Nephron progenitor cell (in vitro differentiated cells): ENCODE measurements at regions not wholly inside any gene's neighbourhood (a gene's known extent, or its start where the extent isn't known, plus 50 kb on each side); places are given as distances from the start of the nearest gene placed in this dataset.

Experiments used
- DNase-seq: peaks from one replicate; pipeline ENCODE4 v3.0.0; 2021
- H3K27ac Mint-ChIP-seq: 2 replicates; pipeline ENCODE4 v1.8.0; 2021; ENCODE audit warnings: mild to moderate bottlenecking, moderate library complexity, mixed read lengths
- H3K27me3 Mint-ChIP-seq: 2 replicates; pipeline ENCODE4 v1.8.0; 2021; ENCODE audit warnings: mild to moderate bottlenecking, low read depth, mixed read lengths; ENCODE audit not compliant: poor library complexity
- H3K36me3 Mint-ChIP-seq: 2 replicates; pipeline ENCODE4 v1.8.0; 2021; ENCODE audit warnings: low read depth, mixed read lengths
- H3K4me1 Mint-ChIP-seq: 2 replicates; pipeline ENCODE4 v1.8.0; 2021; ENCODE audit warnings: mixed read lengths
- H3K4me3 Mint-ChIP-seq: 2 replicates; pipeline ENCODE4 v1.8.0; 2021; ENCODE audit warnings: mild to moderate bottlenecking, moderate library complexity, mixed read lengths
- H3K9me3 Mint-ChIP-seq: 2 replicates; pipeline ENCODE4 v1.8.0; 2021; ENCODE audit warnings: mild to moderate bottlenecking, moderate library complexity, mixed read lengths
- CTCF ChIP-seq: fragments of 200-600 bp; sonication (generic); IDR thresholded peaks from 2 replicates; pipeline ENCODE4 v1.5.0; 2021; ENCODE audit warnings: antibody characterized with exemption

DNA sequence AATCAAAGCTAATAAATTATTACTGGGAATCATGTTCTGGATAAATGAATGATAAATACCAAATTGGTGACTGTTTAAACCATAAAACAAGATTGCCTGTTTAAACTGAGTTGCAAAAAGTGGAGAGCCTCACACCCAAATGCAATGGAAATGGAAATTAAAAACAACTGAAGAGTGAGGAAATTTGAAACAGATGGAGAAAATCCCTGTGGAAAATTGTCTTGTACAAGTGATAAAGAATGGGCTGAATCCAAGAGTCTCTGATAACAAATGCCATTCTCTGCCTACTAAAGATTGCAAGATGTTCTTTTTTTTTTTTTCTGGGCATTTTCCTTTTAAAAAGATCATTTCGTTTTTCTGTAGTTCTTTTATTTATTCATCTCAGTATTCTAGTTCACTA lies 426.3 kb downstream of the NLGN4X start:
- no peaks in the 10 kb centered on the region for H3K27me3 Mint-ChIP-seq
- H3K4me1 Mint-ChIP-seq, result no peaks in the 10 kb centered on the region
- no peaks in the 10 kb centered on the region for H3K9me3 Mint-ChIP-seq
- no peak for TF ChIP-seq CTCF
- H3K36me3 Mint-ChIP-seq, result no peaks in the 10 kb centered on the region
- no peak overlapping the region for H3K4me3 Mint-ChIP-seq
- no peak overlapping the region for H3K27ac Mint-ChIP-seq
- DNase-seq, result no peak

- Mint-ChIP-seq H3K36me3 (no peaks in the 10 kb centered on the region), H3K4me1 (no peaks in the 10 kb centered on the region), H3K4me3 (no peak overlapping the region), H3K27me3 (peaks cover 7% of the 10 kb centered on the region), H3K27ac (no peak overlapping the region), H3K9me3 (peaks cover 5% of the 10 kb centered on the region)
- DNase-seq, result no peak
- no peak for TF ChIP-seq CTCF
These were observed 436.9 kb downstream of the NLGN4X start for GRCh38 chrX:5791721-5792120.

- Mint-ChIP-seq H3K27me3 (peaks cover 7% of the 10 kb centered on the region), H3K4me1 (no peaks in the 10 kb centered on the region), H3K36me3 (no peaks in the 10 kb centered on the region), H3K27ac (no peak overlapping the region), H3K4me3 (no peak overlapping the region), H3K9me3 (no peaks in the 10 kb centered on the region)
- no peak for TF ChIP-seq CTCF
- no peak for DNase-seq
These were observed 439.8 kb downstream of the NLGN4X start for GRCh38 chrX:5788910-5789309.

DNA sequence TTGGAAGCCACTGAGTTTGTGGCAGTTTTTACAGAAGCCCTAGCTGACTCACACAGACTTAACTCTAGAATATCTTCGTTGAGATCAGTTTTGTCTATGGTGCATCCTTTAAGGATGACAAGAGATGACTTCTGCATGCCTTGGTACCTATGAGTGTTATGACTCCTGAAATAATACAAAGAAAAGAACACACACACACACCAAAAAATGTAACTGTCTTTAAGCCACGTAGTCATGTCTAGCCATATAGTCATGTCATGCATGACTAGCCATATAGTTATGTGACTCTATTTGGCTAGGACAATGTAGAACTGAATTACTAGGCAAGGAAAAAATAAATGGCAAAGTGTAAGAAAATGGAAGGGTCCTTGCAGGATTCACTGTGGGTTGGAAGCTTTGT lies 447.8 kb downstream of the NLGN4X start:
- Mint-ChIP-seq H3K27me3 (peaks cover 4% of the 10 kb centered on the region), H3K27ac (no peak overlapping the region), H3K36me3 (no peaks in the 10 kb centered on the region), H3K4me1 (no peaks in the 10 kb centered on the region), H3K9me3 (no peaks in the 10 kb centered on the region), H3K4me3 (no peak overlapping the region)
- no peak for TF ChIP-seq CTCF
- no peak for DNase-seq

GRCh38 chrX:5775846-5776430 lies 452.7 kb downstream of the NLGN4X start:
- Mint-ChIP-seq H3K4me1 (no peaks in the 10 kb centered on the region), H3K36me3 (no peaks in the 10 kb centered on the region), H3K27me3 (peaks cover 4% of the 10 kb centered on the region), H3K27ac (no peak overlapping the region), H3K9me3 (no peaks in the 10 kb centered on the region), H3K4me3 (no peak overlapping the region)
- TF ChIP-seq CTCF, result no peak
- no peak for DNase-seq

DNA sequence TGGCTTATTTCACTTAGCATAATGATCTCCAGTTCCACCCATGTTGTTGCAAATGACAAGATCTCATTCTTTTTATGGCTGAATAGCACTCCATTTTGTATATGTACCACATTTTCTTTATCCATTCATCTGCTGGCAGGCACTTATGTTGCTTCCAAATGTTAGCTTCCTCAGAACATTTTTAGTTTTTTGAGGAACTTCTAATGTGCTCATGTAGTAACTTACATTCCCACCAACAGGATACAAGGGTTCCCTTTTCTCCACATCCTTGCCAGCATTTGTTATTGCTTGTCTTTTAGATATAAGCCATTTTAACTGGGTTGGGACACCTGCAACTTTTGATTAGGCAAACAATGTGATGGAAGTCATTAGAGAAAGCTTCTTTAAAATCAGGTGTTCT lies 454.2 kb downstream of the NLGN4X start:
- Mint-ChIP-seq H3K27ac (no peak overlapping the region), H3K27me3 (no peaks in the 10 kb centered on the region), H3K4me3 (no peak overlapping the region), H3K4me1 (no peaks in the 10 kb centered on the region), H3K9me3 (no peaks in the 10 kb centered on the region), H3K36me3 (no peaks in the 10 kb centered on the region)
- TF ChIP-seq CTCF, result no peak
- no peak for DNase-seq
